Esophagus squamous epithelium (tissue), 4 donors: ENCODE measurements at regions not wholly inside any gene's neighbourhood (a gene's known extent, or its start where the extent isn't known, plus 50 kb on each side); places are given as distances from the start of the nearest gene placed in this dataset.

Experiments used
- CTCF ChIP-seq, 6 experiments: fragments of 450-650 bp in 4 of 6; fragments of 200-600 bp in 2 of 6; sonication (generic) in 2 of 6; IDR thresholded peaks; one replicate each; pipeline ENCODE4 v1.5.1; 2016 to 2019; ENCODE audit warnings: antibody characterized with exemption in 6 of 6, mild to moderate bottlenecking in 4 of 6, moderate library complexity in 4 of 6
- POLR2A ChIP-seq, 4 donors: fragments of 450-650 bp; IDR thresholded peaks; one replicate each; pipeline ENCODE4 v1.6.1; 2017; ENCODE audit warnings: antibody characterized with exemption in 4 of 4, mild to moderate bottlenecking in 4 of 4, moderate library complexity in 3 of 4

DNA sequence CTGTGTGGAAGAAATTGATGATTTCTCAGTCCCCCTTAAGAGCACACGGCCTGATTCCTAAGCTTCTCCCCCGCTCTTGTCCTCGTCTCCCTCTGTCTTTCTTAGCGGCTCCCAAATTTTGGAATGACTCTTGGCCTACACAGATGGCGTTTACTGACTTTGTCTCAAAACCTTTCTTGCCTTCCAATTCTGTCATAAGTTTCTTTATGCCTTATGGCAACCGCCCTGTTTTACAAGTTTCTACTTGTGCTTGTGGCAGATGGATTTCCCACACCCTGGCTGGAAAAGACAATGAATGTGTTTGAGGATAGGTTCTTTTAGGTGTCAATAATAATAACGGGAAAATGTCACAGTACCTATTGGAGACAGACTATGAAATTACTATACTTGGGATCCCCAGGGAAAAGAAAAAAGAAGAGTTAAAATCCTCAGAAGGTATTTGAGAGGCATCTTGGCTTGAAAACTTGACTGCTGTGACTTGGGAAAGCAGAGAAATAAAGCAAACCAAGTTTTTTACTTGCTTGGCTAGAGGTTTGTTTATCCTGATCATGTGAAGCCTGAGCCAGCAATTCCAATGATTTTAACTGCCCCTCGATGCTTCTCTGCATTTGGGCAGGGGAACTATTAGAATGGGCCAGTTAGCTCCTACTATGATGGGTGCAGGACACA is 276.4 kb downstream of the HRH4 start:
- TF ChIP-seq CTCF (IDR thresholded peaks at IDR 0.05): no peak
- no peak for TF ChIP-seq POLR2A (IDR thresholded peaks at IDR 0.05)
